GM21825 (cell line): ENCODE measurements at regions not wholly inside any gene's neighbourhood (a gene's known extent, or its start where the extent isn't known, plus 50 kb on each side); places are given as distances from the start of the nearest gene placed in this dataset.
"Not testable (repeated sequence)": the region's sequence is repeated elsewhere in the genome, so short reads cannot be mapped to it uniquely, and the experiment has no call there.

Source experiments
- ATAC-seq: cut with Tn5 transposase; IDR thresholded peaks from one replicate; pipeline ENCODE4 v1.9.1; 2021; ENCODE audit warnings: mild to moderate bottlenecking, moderate library complexity; ENCODE audit not compliant: unreplicated experiment

DNA sequence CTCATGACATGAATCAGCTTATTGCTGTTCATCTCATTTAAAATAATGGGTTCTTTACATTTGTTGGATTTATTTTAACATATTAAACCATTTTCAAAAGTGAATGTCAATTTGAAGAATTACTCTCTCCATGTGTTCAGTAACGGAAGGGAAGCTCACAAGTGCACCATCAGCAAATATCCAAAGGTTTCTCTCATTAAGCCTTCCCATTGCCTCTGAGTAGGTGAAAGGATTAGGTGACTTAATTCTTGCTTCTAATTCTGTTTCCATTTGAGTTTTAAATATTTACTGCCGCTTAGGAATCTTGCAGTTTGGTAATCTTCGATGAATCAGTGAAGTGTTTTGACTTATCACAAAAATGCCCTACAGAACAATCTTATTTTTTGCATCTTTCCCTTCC, 145.1 kb upstream of the NYAP2 start:
- ATAC-seq = no peak

DNA sequence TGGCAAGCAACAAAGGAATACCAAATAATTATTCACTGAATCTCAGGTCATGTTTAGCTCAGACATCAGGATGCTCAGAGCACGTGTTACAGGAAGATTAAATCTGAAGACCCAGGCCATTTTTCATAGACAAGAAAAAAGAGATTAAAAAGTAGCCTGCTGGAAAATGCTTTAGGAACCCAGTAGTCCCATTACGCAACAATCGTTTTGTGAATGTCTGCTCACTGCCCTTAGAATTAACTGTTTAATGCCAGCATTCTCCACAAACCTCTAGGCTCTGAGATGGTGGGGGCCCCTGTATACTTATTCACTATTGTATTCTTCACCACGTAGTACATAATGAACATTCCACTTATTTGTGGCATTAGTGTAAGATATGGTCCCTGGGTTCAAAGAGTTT, 154.6 kb upstream of the NYAP2 start:
- ATAC-seq = no peak

DNA sequence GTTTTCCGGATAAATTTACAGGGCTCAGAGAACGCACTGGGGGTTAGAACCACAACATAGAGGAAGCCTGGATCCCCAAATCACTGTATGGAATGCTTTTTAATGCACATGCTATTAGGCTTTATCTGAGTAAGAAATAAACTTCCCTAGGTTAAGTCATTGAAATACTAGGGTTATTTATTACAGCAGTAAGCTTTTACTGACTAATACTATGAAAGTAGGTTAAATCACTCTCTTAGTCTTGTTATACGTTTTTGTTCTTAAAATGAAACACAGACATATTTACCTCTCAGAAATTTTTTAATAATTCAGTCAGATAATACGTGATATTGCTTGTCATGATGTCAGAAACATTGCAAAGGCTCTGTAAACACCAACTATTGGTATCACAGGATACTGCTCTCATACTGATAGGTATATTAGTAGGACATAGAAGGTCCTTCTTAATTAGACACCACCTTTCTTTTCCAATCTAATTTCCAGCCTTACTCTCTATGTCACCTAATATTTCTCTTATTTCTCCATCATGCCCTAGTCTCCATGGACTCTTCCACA, 162.7 kb upstream of the NYAP2 start:
- ATAC-seq = no peak

DNA sequence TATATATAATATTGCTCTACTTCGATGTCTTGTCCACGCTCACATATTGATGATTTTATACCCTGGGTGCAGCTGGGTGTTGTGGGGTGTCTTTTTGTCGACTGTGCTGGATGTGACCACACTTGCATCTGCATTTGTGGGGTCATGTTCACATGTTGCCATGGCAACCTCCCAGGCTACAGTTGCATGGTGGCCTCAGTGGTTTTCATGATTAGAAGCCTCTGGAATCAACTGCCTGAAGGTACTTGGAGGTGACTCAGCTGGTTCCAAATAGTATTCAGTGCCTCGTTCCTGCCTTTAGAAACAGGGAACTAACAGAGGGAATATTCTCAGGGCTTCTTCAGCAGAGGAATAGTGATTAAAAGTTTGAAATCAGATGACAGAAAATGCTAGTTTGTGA, 166.3 kb upstream of the NYAP2 start:
- ATAC-seq = no peak

DNA sequence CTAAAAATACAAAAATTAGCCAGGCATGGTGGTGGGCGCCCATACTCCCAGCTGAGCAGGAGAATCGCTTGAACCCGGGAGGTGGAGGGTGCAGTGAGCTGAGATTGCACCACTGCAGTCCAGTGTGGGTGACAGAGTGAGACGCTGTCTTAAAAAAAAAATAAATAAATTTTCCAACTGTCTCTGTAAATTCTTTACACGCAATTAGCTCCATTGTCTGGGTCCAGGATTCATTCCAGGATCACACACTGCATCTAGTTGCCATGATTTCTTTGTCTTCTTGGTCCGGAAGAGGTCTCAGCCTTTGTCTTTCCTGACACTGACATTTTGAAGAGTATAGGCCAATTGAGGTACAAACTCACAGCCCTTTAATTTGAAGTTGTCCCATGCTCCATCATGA, 167.6 kb upstream of the NYAP2 start:
- ATAC-seq = no peak

DNA sequence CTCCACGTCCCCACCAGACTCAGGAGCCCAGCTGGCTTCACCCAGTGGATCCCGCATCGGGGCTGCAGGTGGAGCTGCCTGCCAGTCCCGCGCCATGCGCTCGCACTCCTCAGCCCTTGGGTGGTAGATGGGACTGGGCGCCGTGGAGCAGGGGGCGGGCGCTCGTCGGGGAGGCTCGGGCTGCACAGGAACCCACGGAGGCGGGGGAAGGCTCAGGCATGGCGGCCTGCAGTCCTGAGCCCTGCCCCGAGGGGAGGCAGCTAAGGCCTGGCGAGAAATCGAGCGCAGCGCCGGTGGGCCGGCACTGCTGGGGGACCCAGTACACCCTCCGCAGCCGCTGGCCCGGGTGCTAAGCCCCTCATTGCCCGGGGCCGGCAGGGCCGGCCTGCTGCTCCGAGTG, 170.2 kb upstream of the NYAP2 start:
- not testable (repeated sequence) for ATAC-seq

DNA sequence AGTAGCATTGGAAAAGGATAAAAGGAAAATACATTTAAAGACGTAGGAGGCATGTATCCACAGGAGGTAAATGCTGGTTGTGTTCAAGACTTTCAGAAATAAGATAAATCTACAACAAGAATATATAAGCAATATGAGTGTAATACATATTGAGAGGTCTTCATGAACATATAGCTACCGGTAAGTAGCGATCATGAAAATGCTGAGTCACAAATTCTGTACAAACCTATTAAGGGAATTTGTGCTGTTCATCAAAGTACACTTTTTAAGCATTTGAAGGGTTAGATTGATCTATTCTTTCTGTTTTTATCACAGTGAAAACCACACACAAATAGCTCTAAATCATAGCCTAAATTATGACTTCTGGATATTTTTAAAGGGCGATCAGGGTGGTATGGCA, 173.1 kb upstream of the NYAP2 start:
- ATAC-seq = no peak

DNA sequence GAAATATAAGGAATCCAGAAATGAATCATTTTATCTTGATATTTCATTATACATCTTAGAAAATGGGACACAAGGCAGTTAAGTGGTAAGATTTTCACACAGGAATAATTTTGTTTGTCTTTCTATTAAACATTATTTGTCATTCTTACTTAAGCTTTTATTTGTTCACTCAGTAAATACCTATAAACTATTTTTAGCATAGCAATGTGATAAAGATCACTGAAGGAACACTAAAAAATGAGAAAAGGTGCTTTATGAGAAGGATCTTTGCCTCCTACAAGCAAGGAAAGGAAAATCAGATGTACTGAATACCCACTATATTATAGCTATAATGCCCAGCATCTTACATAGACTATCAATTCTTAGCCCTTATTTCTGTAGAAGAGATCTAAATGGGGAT, 176.2 kb upstream of the NYAP2 start:
- ATAC-seq = no peak

DNA sequence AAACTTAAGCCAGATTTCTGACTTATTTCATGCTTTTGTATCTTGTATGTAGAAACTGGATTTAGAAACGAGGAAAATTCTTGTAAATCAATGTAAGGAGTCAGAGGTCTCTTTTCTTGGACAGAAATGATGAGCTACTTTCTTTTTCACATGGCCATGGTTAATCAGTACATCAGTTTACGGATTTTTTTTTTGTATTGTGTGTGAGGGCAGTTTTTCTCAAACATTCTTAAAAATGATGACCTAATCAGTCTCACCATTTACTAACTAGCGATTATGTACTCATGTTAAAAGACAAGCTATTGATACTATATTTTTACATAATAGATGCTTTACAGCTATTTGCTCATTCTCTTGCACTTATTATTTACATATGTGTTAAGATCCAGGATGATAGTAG, 165.2 kb upstream of the DOCK10 start:
- ATAC-seq = no peak

DNA sequence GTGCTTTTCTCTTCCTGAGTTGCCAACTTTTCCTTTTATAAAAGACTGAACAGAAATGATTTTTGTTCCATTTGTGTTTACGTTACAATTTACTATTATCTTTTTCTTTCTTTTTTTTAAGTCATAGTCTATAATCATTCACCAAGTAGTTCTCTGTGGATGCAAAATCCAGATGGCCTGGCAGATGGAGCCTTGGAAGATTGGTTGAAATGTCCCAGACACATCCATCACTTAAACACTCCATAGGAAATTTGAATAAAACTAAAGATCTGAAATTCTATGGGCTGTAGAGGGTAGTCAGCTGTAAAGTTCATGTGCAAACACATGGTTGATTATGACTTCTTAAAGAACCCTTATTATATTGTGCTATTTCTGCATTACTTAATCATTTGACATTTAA, 164.8 kb upstream of the DOCK10 start:
- no peak for ATAC-seq

DNA sequence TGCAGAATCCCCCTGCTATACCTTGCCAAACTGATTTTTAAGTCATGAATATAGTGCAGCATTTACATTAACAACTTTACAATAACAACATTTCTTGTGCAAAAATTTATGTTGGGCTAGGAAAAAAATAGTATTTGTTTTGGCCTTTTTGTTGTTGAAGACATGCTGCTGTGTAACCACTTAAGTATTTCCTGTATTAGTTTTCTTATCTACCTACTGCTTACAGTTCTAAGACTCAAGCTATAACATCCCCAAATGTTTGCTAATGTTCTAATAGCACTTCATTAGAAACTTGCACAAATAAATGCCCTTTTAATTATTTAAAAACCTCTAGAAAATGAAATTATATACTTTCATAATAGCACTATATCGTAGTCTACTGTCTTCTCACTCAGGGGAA, 154.3 kb upstream of the DOCK10 start:
- no peak for ATAC-seq

DNA sequence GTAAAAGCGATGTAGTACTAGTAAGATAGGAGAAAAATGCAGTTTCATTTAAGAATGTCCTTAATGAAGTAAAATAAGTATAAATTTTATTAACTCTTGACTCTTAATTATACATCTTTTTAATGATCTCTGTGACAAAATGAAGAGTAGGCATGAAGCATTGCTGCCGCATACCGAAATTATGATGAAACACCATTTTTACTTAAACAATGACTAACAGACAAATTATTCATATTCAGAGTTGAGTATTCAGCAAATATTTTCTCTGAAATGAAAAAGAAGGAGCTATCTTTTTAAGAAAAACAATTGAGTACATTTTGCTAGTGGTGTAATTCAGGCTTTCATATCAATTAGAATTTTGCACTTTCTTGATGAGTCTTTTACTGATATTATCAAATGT, 150.6 kb upstream of the DOCK10 start:
- no peak for ATAC-seq

DNA sequence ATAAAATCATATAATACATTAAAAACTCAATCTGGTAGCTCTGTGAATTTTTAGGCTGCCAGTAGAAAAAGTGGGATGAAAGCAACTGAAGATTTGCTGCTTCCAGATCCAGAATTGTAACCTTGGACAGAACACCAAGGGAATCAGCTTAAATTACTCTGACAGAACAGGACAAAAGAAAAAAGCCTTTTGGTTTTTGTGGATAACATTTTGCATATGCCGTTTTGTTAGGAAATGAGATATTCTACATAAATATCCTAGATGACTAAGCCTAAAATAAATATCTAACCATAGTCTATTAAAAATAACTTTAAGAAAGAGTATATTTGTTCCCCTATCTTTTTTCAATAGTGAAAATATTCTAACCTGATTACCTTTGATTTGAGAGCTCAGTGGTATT, 148.7 kb upstream of the DOCK10 start:
- no peak for ATAC-seq

DNA sequence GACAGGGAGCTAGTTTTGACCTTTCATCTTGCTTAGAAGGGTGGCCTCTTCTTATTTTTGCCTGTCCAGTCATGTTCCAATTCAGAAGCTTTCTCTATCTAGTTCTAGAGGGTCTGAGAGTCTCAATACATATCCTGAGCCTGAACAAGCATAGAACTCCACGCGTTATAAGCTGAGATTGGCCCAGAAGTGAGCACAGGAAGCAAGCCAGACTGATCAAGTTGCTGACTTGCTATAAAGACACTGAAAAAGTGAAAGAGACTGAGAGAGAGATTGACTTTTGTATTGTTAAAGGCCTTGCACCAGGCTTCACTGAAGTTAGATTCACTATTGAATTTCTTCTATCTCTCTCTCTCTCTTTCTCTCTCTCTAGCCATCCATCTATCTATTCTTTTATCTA, 142.7 kb upstream of the DOCK10 start:
- ATAC-seq = no peak

DNA sequence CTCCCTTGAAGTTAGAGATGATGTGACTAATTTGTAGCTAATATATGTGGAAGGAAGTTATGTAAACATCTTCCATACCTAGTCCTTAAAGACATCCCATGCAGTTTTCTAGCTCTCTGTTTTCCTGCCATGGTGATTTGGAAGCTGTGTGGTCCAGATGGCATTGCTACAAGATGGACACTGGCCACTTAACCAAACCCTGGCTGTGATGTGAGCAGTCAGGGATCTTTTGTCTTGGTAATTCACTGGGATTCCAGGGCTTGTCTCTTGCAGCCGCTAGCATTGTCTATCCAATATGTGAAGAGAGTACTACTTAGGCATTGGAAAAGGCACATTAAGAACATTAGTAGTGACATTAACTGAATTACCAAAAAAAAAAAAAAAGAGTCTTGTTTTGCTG, 139.9 kb upstream of the DOCK10 start:
- no peak for ATAC-seq

DNA sequence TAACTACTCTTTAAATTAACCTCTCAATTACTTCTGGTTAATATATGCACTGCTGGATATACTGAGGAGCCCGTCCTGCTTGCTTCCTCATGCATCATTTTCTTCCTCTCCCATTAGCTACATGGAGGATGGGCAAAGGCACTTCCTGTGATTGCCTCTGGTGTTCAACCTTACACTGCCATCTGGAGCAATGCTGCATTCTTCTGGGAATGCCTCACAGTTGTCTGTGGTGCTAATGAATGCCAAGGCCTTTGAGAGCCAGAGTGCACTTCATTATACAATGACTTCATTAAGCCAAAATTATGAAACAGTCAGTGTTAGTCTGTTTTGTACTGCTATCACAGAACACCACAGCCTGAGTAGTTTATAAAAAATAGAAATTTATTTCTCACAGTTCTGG, 134.8 kb upstream of the DOCK10 start:
- ATAC-seq = no peak

DNA sequence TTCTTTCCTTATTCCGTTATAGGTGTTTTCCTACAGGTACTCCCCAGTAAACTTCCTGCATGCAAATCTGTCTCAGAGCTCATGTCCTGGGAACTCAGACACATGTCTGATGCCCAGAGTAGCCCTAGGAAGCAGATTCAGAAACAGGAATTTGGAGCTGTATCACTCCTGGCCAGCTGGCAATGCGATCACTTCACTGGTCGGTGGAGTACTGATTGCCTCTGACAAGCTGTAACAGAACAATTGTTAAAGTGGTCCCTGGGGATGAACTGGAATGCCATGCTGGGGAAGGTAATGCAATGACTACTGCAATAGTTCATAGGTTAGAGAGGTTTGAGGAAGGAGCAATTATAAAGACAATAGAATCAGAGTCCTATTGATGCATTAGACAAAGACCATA, 131.6 kb upstream of the DOCK10 start:
- ATAC-seq = no peak

DNA sequence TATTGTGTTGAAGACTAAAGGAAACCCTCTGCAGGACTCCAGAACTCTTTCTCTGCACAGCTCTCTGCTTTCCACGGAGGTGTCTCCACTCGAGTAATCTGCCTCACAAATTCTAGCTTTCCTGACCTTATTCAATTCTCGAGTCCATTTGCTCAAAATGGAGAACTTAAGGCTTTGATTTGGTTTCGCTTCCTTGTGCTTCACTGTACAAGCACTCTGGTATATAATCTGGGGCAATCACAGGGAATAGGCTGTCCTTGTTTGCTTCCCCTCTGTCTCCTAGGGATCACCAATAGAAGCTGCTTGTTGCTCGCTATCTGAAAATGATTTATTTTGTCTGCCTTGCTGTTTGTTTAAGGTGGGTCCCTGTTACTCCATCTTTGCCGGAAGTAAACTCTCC, 129.1 kb upstream of the DOCK10 start:
- no peak for ATAC-seq

DNA sequence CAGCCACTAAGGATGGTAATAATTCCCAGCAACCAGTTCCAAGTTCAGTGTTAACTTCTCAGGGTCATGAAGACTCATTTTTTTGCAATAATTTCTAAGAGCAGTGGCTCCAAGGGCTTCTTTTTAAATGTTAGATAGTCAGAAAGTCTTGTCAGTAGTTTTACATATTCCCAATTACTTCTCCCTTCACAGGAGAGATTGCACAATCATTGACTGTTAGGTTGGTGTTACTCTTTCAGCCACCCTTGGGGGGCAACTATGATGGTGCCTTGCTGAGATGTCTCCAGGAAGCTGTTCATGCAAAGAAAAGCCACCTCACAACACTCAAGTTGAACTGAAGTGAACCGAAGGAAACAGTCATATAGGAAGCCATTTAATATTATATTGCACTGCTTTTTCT, 127.9 kb upstream of the DOCK10 start:
- ATAC-seq = no peak

DNA sequence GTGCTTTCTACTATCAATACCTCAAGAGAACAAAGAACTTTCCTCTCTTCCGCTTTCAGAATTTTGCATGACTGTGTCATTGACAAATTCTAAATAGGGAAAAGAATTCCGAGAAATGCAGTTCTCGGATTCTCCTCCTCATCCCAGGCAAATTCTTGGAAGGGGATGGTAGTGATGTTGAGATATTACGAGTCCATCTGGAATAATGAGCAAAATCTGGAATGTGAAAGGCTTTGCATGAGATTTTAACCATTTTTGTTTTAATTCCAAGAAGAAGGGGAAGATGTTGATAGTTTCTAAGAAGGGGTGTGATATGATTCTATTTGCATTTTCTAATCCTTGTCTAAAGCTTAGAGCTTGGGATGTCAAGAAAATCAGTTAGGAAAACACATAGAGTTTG, 127.1 kb upstream of the DOCK10 start:
- ATAC-seq = no peak

DNA sequence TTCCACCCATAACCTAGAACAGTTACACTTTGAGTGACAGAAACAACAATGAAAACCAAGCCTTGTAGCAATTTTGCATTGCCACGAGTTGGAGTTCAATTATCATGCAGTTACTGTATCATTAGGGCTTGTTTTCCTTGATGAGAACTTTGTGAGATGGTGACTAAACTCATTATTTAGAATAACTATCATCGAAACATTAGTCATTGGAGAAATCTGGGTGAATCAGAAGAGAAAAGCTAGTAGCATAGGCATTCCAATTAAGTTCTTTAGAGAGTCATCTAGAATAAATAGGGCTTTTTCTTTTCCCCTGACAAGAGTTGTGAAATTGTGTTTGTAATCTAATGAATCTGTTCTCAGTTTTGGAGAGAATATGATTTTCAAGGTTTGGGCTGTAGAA, 122.8 kb upstream of the DOCK10 start:
- ATAC-seq = no peak

DNA sequence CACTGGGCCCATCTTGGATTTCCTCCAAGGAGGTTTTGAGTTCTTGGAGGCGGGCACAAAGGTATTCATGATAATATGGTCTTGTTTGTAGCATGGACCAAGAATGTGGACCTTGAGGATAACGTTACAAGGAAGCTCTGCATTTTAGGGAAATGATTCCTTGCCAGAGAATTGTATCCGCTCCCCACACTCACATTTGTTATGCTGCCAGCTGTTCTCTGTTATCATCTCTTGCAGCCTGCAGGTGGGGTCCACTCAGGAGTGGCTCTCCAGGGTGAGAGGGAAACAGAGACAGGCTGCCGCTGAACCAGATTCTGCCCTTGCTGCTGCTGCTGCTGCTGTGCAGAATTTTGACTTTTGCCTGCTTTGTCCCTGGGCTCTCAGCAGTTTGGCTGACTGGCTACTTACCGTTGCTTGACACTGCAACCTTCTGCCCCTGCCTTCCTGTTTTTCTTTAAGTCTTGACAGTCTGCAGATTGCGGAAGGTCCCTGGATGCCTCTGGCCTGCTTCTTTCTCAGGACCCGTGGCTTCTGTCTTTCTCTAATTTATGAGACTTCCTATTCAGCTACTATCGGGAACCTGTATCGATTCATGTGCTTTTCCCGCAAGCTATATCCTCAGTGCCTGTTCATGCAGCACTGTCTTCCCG, 122.3 kb upstream of the DOCK10 start:
- no peak for ATAC-seq

DNA sequence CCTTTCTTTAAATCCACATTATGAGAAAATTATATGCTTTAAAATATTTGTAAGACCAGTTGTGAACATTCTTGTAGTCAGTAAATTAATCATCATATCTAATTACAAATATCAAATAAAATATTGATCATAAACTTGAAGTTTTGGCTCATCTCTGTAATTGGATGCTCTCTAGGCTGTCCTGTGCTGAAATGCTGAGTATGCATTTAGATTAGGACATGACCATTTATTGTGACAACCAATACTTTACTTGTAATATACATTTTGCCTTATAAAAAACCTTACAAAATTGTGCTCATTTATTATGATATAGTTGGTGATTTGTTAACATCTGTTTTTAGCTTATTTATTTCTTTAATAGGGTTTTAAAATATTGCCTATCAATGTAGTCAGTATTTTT, 116.1 kb upstream of the DOCK10 start:
- ATAC-seq = no peak
